HG03025 (cell line): ENCODE measurements at regions not wholly inside any gene's neighbourhood (a gene's known extent, or its start where the extent isn't known, plus 50 kb on each side); places are given as distances from the start of the nearest gene placed in this dataset.
"Not testable (repeated sequence)": the region's sequence is repeated elsewhere in the genome, so short reads cannot be mapped to it uniquely, and the experiment has no call there.

Experiments
- ATAC-seq: cut with Tn5 transposase; IDR thresholded peaks from one replicate; pipeline ENCODE4 v1.9.1; 2021; ENCODE audit warnings: mild to moderate bottlenecking, moderate library complexity; ENCODE audit not compliant: unreplicated experiment, low FRiP score

DNA sequence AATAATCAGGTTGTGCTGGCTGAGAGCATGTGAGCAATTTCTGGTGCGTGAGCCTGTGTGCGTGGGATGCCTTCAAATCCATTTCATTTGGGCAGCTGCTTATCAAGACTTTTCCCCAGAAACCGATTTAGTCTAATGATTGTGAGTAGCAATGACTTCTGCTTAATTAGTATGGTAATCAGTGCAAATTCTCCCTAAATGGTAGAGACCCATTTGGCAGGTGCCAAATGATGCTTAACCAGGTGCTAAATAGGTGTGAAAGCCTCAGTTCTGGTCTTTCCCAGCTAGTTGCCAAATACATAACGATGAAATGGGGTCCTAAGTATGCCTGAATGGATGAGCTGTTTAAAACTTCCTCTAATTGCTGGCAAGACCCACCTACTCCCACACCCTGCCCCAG, 248.4 kb upstream of the CCDC196 start:
- no peak for ATAC-seq

DNA sequence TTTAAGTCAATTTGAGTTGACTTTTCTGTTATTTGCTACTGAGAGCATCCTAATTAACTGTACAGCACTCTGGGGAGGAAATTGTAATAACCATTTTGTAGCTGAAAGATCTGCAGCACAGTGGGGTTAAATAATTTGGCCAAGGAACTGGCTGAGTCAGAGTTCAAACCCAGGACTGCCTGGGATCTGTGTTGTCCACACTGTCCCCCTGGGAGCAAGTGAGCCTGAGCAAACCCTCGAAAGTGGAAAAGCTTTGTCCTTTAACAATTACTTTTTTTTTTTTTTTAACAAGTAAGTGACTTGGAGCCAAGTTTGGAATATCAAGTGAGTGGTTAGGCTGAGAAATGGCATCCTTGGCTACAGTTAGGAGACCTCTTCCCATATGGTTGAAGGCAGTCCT, 247.2 kb upstream of the CCDC196 start:
- no peak for ATAC-seq

DNA sequence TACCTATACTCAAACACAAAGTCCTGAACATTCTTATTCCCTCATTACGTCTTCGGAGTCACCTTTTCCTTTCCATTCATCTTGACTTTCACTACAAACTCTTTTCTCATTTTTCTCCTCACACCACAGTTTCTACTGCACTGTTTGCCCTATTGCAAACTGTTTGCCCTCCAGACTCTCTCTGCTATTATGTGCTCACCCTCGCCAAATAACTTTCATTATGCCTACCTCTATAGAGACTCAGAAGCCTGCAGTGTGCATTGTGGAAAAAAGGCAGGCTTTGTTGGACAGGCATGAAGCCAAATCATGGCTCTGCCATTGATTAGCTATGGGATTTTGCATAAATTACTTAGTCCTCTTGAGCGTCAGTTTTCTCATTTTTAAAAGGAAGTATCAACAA, 246.6 kb upstream of the CCDC196 start:
- no peak for ATAC-seq

DNA sequence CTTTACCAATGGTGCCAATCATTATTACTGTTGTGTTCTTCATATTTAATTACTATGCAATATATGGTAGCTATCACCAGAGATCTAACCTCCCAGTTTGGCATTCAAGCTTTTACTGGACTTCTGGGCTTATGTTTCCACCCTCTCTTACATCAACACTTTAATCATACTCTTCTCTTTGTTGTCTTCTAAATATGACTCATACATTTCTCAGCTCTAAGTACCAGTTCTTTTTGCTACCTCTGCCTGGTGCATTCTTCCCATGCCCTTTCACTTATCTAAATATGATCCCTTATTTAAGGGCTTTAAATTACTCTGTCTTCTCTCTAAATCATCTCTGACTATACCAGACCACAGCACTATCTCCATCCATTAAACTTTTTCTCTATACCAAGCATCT, 246.1 kb upstream of the CCDC196 start:
- no peak for ATAC-seq

DNA sequence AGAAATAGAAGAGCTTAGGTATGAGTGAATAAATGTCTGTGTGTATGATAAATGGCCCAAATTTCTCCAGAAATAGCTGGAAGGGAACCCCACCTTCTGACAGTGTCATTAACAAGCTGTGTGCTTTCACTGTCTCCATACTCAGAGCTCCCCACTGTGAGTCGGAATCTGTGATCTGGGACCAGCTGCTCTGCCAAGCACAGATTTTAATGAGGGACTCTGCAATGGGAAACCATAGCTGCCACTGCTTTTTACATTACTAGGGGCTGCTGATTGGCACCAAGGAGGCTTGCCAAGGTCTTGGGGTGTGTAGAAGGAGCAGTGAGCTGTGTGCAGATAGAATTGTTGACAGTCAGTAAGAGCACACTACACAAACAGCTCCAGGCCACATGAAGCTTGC, 244.2 kb upstream of the CCDC196 start:
- no peak for ATAC-seq

DNA sequence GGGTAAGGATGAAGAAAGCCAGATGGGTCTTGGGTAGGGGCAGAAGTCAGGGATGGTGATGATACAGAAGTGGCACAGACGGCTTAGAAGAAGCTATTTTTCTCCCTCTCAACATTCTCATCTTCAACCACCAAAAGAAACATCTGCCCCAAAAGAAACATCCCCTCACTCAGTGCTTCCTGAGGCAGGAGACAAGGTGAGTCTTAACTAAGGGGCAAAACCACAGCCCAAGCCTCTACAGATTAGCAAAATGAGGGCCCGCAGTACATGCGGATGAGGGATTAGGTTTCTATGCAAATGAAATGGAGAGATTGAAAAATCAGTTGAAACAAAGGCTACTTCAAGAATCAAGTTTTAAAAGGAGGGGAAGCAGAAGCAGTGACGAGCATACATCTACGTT, 241.3 kb upstream of the CCDC196 start:
- no peak for ATAC-seq

DNA sequence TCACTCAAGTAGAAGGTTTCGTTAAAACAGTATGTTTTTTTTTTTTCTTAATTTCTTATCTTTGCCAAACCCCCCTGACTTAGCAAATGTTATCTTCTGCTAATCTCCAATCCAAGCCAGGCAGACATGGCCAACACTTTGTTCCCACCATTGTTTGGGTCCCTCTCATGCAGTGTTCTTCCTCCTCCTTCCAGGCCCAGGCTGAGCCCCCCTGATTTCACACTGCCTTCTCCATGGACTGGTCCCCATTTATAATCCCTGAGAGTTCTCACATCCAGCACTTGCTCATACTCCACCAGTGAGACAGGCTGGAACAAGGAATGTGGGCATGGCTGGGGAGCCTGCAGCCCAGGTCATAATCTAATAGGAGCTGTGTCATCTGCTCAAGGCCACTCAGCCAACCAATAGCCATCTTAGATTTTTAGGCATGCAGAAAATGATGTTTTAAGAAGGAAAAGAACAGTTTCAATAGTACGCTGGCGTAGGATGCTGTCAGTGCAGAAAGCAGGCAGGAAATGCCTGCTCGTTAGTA, 238.4 kb upstream of the CCDC196 start:
- no peak for ATAC-seq

DNA sequence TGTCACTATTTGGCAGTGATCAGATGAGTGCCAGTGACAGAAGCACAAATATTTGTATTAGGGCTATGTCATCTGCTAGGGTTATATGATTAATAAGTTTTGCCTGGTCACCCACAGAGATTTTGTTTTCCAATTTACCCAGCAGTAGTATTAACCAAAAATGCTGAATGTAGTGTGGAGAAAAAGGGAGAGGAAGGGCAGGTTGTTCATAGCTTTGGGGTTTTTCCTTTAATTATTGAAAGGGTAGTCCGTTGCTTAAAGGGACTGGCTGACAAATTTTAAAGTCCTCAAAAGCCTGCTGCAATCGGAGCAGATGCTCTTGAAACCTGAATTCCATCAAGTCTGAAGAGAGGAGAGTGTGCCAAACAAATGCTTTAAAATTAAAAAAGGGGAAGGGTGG, 237.9 kb upstream of the CCDC196 start:
- no peak for ATAC-seq

DNA sequence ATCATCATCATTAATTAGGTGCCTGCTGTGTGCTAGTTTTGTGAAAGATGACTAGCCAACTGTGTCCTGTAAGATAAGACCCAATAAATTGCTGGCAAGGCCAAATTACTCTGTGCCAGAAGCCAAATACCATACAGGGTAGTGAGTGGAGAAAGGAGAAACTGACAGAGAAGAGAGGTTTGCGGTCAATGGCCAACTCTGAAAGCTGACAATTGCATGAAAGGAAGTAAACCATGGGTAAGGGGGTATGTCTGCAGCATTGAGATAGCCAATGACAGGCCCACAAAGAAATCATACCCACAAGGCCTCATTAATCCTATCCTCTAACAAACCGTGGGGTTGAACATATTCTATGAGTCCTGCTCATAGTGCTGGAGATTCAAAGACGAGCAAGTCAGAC, 236.6 kb upstream of the CCDC196 start:
- no peak for ATAC-seq

DNA sequence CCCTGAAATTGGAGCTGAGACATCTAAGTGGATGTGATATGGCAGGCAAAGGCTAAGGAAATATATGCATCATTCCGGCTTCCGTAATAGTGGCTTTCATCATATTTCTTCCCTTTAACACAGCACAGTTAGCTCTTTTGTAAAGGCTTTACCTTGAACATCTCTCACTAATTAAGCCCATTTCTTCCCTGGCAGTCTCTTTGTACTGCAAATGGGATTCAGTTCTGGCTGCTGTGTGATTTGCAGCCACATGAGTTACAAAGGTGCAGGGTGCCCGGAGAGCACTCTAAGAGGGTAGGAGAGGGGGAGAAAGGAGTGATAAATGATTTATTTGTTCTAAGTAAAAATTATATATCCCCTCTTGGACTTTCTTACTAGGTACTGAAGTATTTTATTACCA, 232.1 kb upstream of the CCDC196 start:
- no peak for ATAC-seq

DNA sequence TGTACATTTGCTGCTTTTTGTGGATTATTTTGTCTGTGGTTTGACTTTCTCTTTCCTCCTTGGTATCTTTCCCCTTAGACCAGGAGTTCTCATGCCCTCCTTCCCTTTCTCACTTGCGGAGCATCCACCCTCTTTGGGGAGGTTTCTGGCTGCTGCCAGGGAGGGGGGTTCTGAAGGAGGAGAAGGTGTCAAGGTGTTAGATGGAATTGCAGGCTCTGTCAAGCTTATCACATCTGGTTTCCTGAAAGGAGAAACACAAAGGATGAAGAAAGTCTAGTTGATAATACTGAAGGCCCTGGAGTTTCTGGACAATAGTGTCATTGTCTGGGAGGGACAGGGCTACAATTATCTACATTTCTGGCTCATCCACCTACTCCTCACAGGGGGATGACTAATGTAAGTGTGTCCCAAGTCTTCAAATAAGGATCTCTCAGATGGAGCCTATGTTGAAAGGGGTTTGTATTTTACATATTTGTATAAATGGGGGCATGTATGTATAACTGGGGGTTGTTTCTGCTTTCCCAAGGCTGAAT, 217.3 kb upstream of the CCDC196 start:
- no peak for ATAC-seq

DNA sequence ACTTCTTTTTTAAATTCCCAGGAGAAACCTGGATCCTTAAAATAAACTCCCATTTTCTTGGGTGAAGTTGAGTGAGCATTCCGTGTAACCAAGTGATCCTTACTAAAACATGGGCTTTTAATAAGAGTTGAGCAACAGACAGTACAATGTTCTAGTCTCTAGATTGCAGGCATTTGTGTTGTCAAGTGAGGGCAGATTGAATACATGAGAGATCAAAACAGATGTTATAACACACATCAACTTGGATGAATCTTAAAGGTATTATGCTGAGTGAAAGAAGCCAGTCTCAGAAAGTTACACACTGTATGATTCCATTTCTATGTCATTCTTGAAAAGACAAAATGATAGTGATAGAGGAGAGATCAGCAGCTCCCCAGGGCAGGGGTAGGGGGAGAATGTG, 213.9 kb upstream of the CCDC196 start:
- ATAC-seq: no peak

DNA sequence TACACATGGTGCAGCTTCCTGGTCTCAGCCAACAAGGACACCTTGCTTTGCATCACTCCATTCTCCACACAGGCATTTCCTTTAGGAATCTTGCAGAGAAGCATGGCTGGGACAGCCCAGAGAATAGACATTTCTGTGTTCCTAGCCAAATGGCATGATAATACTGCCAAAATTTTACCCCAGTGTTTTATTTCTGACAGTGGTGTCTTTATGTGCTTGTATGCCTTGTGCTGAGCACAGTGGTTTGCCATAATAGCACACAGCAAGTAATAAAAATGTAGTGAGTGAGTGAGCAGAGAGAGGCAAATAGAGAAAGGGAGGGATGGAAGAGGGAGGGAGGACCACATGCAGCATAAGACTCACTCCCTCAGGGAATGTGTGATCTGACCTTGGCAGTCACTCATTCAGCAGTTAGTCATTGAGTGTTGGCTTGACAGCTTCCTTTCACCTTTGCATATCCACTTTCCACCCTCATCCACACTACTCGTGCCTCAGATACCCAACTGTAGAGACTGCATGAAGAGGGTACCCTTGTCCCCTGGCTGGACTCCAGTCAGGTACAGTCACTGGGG, 212.8 kb upstream of the CCDC196 start:
- ATAC-seq: no peak

DNA sequence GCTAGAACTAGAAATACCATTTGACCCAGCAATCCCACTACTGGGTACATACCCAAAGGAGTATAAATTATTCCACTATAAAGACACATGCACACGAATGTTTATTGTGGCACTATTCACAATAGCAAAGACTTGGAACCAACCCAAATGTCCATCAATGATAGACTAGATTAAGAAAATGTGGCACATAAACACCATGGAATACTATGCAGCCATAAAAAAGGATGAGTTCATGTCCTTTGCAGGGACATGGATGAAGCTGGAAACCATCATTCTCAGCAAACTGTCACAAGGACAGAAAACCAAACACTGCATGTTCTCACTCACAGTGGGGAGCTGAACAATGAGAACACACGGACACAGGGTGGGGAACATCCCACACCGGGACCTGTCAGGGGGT, 207.8 kb upstream of the CCDC196 start:
- ATAC-seq: not testable (repeated sequence)

DNA sequence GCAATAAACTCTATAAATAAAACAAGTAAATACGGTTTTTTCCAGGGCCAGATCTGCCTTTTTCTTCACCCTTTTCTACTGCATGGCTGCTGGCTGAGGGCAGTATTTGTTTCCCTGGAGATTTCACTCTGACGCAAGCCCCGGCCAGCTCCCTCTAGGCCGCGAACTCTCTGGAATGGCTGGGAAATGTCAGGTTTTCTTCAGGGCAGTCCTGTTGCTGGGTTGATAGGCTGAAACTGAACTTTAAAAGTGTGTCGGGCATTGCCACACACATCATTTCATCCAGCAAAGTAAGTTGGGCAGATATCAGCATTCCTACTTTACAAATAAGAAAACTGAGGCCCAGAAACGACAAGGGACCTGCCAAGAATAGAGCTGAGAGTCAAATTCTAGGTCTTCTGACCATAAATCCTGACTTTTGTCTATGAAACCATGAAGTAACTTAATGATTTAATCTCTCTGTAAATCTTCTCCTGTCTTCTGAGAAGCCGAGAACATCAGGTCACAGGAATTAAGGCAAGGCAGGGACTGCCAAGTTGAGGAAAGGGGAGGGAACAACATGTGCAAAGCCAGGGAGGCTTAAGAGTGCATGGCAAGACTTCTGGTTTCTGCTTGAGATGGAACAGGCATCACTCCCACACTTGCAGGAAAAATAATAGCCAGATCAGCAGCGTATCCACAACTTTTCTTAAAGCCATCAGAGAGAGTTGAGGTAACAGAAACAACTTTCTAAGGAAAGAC, 205.0 kb upstream of the CCDC196 start:
- no peak for ATAC-seq

DNA sequence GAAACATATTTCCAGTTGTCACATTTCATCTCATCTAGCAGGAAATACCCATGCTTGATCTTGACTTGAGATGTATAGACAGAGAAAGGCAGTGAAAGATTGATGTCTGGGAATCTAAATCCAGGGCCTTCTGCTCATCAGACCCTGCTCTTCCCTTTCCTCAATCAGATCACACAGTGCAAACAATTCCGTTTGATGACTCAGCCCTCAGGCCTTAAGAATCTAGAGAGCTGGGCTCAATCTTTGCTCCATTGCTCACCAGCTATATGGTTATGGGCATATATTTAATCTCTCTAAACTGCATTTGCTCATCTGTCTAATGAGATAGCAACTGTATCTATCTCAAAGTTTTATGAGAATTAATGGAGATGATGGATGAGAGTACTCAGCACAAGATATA, 201.8 kb upstream of the CCDC196 start:
- ATAC-seq: no peak

DNA sequence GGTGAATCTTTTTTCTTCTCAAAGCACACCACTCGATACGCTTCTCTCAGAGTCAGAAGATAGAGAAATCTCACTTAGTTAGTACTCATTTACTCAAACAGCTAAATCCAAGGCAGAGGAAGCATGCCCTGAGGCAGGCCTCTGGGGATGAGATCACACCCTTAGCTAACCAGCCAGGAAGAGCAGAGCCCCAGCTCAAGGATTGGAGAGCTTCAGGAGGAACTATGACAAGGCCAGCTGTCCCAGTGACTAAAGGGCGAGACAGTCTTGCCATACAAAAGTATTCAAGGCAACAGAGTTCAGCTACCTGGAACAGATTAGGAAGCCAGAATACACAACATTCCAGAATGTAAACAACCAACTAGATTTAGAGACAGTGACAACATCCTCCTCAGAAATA, 197.7 kb upstream of the CCDC196 start:
- no peak for ATAC-seq

DNA sequence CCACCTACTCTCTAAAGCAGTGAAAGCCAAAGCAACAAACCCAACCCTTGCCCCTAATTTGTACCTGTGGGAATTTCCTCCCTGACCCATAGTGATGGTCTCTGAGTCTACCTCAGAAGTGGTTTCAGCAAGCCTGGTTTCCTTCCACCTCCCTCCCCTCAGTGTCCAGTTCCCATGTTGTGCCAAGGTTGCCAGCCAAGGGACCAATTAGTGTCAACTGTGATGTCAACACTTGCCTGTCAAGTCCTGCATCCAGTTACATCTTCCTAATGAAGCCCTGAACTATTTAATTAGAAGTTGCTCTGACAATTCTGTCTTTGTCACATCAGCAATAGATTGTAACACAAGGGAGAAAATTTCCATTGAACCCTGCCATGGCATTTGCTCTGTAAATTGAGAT, 194.4 kb upstream of the CCDC196 start:
- no peak for ATAC-seq

DNA sequence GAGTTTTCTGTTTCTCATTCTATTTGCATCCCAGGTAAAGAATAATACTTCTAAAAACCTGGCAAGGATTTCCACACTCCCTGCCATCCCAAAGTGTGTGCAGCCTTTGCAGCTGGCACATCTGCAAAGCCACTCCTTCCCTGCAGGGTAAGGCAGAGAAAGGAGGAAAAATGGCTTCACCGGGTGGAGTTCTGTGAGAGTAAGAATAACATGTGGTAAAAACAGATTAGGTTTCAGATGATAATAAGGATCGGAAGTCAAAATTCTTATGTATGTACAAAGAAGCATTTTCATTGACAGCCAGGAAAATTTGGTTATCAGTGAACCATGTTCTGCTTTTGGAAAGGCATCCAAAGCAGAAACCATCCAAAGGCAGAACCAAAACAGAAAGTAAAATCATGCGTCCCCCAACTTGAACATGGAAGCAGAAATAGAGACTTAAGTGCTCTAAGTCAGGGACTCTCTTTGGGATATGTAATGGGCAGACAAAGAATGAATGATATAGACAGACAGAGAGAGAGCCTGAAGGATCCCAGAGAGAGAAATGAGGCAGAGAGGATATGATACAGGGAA, 192.6 kb upstream of the CCDC196 start:
- no peak for ATAC-seq

DNA sequence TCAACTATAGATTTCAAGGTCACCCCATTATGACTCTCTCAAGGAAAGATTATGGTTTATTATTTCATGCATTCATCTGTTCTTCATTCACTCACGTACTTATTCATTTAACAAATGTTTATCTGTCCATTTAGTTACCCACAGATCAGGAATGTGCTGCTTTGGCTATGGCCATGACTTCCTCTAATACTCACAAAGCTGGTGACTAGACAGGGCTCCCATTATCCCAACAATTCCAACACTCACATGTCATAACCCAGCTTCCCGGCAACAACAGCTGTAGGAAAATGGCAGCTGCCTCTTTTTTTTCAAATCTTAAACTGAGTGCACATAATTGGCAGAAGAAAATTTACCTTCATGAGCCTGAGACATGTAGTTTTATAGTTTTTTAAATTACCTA, 190.8 kb upstream of the CCDC196 start:
- ATAC-seq: no peak

DNA sequence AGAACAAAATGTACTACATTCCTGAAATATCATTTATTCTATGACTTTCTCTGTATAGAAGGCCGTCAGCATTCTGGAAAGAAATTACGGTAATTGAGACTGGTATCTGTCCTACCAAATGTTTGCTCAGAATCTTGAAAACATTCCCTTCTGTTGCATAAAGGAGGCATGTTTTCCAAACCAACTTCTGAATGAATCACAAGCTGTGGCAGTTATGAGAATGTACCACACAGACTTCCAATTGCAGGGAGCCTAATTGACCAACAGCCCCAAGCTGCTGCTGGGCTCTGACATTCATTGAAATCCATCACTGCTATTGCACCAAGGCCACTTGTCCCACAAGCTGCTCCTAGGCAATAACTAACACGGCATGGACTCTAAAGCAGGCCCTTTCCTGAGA, 185.3 kb upstream of the CCDC196 start:
- no peak for ATAC-seq

DNA sequence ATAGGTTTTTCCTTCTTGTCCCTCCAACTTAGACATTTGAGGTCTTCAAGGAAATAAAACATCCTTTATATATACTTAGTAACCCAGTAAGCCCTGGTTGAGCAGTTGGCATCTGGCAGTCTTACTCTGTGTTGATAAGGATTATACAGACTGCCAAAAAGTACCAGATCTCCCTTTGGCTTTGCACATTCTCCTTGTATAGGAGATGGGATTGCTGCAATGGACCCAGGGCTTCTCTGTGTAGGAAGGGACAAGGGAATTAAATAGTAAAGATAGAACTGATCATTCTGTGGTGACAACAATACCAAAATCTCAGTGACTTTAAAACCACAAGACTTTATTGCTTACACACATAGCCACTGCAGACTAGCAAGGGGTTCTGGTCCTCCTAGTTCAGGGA, 180.1 kb upstream of the CCDC196 start:
- no peak for ATAC-seq
